ENCODE measurements at regions not wholly inside any gene's neighbourhood (a gene's known extent, or its start where the extent isn't known, plus 50 kb on each side); places are given as distances from the start of the nearest gene placed in this dataset.
"Not testable (repeated sequence)": the region's sequence is repeated elsewhere in the genome, so short reads cannot be mapped to it uniquely, and the experiment has no call there.

DNA sequence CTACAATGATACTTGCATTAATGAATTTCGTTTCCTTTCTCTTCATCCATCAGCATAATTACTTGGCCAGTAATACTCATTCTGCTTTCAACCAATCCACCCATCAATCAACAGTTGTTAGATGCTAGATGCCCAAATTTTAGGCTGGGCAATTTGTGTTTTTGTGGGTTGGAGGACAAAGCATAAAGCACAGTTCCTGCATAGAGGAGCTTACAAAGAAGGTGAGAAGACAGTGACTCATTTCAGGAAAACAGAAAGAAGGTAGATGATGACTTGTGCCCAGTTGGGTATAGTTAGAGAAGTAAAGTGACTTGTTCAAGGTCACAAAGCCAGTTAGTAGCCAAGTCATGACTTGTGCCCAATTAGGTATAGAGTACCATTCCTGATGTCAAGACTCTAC lies 1186.8 kb upstream of the CELF4 start:
- DNase-seq (ENCODE audit: low read depth), result no peak
- H3K36me3 ChIP-seq (ENCODE audit: control insufficient read depth, insufficient read depth, low read length, severe bottlenecking), result no peaks in the 10 kb centered on the region
- H3K4me3 ChIP-seq (ENCODE audit: low read length), result no peak overlapping the region
- no peaks in the 10 kb centered on the region for H3K4me1 ChIP-seq (ENCODE audit: control insufficient read depth, insufficient read depth, low read length)
- no peak overlapping the region for H3K9ac ChIP-seq (ENCODE audit: low read length)
- no peaks in the 10 kb centered on the region for H3K27me3 ChIP-seq (replicated peaks; ENCODE audit: control insufficient read depth, insufficient read depth, low read length)
- no peaks in the 10 kb centered on the region for H3K9me3 ChIP-seq (ENCODE audit: control insufficient read depth, low read length)

DNA sequence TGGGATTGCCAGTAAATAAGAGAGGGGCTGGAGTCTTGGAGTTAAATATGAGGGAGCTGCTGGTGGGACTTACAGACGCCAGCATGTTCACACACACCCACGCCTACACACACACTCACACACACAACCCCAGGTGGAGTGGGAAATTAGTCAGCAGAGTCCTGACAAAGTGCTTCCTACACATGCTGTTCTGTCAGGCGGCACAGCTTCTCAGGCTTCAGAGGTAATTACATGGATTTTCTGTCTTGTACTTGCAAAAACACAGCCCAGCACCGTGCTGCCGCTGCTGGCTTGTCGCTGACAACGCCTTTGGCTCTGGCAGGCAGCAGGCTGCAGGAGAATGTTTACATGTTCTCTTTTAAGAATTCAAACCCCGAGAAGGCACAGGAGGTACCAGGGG lies 1186.3 kb upstream of the CELF4 start:
- Histone ChIP-seq H3K27me3 (replicated peaks; ENCODE audit: control insufficient read depth, insufficient read depth, low read length) (no peaks in the 10 kb centered on the region), H3K9ac (ENCODE audit: low read length) (no peak overlapping the region), H3K9me3 (ENCODE audit: control insufficient read depth, low read length) (no peaks in the 10 kb centered on the region), H3K4me3 (ENCODE audit: low read length) (no peak overlapping the region), H3K4me1 (ENCODE audit: control insufficient read depth, insufficient read depth, low read length) (no peaks in the 10 kb centered on the region), H3K36me3 (ENCODE audit: control insufficient read depth, insufficient read depth, low read length, severe bottlenecking) (no peaks in the 10 kb centered on the region)
- DNase-seq (ENCODE audit: low read depth), result no peak

DNA sequence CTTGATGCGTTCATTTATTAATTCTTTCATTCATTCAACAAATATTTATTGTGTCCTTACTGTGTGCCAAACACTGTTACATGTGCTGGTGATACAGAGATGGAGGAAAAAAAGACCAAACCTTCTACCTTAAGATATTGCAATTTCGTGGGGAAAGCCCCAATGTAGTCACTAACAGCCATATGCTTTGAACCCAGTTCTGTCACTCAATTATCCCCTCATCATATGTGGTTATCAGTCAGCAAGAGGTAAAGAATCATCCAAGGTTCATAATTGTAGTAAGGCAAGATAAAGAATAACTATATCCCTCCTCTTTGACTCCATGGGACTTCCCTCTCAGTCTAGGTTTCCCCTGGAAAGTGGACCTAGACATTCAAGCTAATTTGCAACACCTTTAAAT lies 1185.6 kb upstream of the CELF4 start:
- no peaks in the 10 kb centered on the region for H3K4me1 ChIP-seq (ENCODE audit: control insufficient read depth, insufficient read depth, low read length)
- no peak overlapping the region for H3K4me3 ChIP-seq (ENCODE audit: low read length)
- no peaks in the 10 kb centered on the region for H3K27me3 ChIP-seq (replicated peaks; ENCODE audit: control insufficient read depth, insufficient read depth, low read length)
- no peaks in the 10 kb centered on the region for H3K36me3 ChIP-seq (ENCODE audit: control insufficient read depth, insufficient read depth, low read length, severe bottlenecking)
- no peak for DNase-seq (ENCODE audit: low read depth)
- H3K9ac ChIP-seq (ENCODE audit: low read length), result no peak overlapping the region
- H3K9me3 ChIP-seq (ENCODE audit: control insufficient read depth, low read length), result no peaks in the 10 kb centered on the region

DNA sequence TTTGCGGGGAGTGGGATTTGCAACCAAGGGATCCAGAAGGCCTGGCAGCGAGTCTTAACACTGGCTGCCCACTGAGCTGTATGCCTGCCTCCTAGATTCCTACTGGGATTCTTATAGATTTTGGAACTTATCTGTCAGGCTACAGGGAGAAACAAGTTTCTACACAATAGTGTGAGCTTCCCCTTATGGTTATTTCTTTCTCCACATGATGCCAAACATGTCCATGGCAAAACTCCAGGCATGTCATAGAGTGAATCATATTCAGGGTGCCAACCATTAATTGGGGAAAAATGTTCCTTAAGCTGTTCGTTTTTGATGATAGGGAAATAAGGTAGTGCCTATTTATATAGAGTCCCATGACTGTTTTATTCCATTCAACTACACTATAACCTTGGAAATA lies 1185.2 kb upstream of the CELF4 start:
- no peak for DNase-seq (ENCODE audit: low read depth)
- no peak overlapping the region for H3K9ac ChIP-seq (ENCODE audit: low read length)
- no peaks in the 10 kb centered on the region for H3K27me3 ChIP-seq (replicated peaks; ENCODE audit: control insufficient read depth, insufficient read depth, low read length)
- no peaks in the 10 kb centered on the region for H3K36me3 ChIP-seq (ENCODE audit: control insufficient read depth, insufficient read depth, low read length, severe bottlenecking)
- H3K4me1 ChIP-seq (ENCODE audit: control insufficient read depth, insufficient read depth, low read length), result no peaks in the 10 kb centered on the region
- H3K4me3 ChIP-seq (ENCODE audit: low read length), result no peak overlapping the region
- H3K9me3 ChIP-seq (ENCODE audit: control insufficient read depth, low read length), result no peaks in the 10 kb centered on the region

DNA sequence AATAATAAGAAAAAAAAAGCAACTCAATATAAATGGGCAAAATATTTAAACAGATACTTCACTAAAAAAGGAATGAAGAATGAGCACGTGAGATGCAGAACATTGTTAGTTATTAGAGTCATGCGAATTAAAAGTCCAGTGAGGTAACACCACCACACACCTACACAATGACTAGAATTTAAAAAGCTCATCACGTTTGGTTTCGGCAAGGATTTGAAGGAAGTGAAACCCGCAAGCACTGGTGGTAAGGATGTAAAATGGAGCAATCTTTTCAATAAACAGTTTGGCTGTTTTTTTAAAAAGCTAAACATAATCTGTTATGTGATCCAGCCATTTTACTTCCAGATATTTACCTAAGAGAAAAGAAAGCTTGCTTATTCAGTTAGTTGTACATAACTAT lies 1181.6 kb upstream of the CELF4 start:
- Histone ChIP-seq H3K27me3 (replicated peaks; ENCODE audit: control insufficient read depth, insufficient read depth, low read length) (no peaks in the 10 kb centered on the region), H3K36me3 (ENCODE audit: control insufficient read depth, insufficient read depth, low read length, severe bottlenecking) (no peaks in the 10 kb centered on the region), H3K9me3 (ENCODE audit: control insufficient read depth, low read length) (no peaks in the 10 kb centered on the region), H3K4me1 (ENCODE audit: control insufficient read depth, insufficient read depth, low read length) (no peaks in the 10 kb centered on the region), H3K9ac (ENCODE audit: low read length) (no peak overlapping the region), H3K4me3 (ENCODE audit: low read length) (no peak overlapping the region)
- no peak for DNase-seq (ENCODE audit: low read depth)

DNA sequence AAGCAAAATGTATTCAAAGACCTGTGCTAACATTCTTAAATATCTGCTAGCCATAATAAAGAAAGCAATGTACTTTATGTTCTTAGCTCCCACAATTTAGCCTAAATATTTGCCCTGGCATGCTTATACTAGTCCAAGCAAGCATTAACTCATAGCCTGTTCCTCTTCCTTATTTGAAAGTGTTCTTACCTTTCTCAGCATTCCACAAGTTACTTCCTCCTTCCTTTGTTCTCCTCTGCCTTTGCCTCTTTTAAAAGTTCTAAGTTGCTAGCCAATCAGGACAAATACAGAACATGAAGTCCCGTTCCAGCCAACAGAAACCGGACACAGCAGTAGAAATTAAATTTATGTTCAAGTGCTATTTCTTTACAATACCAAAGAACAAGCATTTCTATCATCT lies 1154.6 kb upstream of the CELF4 start:
- not testable (repeated sequence) for H3K27me3 ChIP-seq (replicated peaks; ENCODE audit: control insufficient read depth, insufficient read depth, low read length); H3K4me1 ChIP-seq (ENCODE audit: control insufficient read depth, insufficient read depth, low read length); DNase-seq (ENCODE audit: low read depth); H3K4me3 ChIP-seq (ENCODE audit: low read length); H3K36me3 ChIP-seq (ENCODE audit: control insufficient read depth, insufficient read depth, low read length, severe bottlenecking); H3K9me3 ChIP-seq (ENCODE audit: control insufficient read depth, low read length); H3K9ac ChIP-seq (ENCODE audit: low read length)

DNA sequence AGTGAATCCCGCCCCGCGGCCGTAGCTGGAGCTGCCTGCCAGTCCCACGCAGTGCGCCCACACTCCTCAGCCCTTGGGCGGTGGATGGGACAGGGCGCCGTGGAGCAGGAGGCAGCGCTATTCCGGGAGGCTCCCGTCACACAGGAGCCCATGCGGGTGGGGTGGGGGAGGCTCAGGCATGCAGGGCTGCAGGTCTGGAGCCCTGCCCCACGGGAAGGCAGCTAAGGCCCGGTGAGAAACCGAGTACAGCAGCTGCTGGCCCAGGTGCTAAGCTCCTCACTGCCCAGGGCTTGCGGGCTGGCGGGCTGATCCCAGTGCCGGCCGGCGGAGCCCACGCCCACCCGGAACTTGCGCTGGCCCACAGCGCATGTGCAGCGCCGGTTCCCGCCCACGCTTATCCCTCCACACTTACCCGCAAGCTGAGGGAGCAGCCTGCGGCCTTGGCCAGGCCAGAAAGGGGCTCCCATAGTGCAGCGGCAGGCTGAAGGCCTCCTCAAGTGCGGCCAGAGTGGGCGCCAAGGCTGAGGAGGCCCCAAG lies 1152.8 kb upstream of the CELF4 start:
- no peak overlapping the region for H3K4me3 ChIP-seq (ENCODE audit: low read length)
- peaks cover 3% of the 10 kb centered on the region for H3K9me3 ChIP-seq (ENCODE audit: control insufficient read depth, low read length)
- no peaks in the 10 kb centered on the region for H3K4me1 ChIP-seq (ENCODE audit: control insufficient read depth, insufficient read depth, low read length)
- no peaks in the 10 kb centered on the region for H3K36me3 ChIP-seq (ENCODE audit: control insufficient read depth, insufficient read depth, low read length, severe bottlenecking)
- no peak for DNase-seq (ENCODE audit: low read depth)
- H3K27me3 ChIP-seq (replicated peaks; ENCODE audit: control insufficient read depth, insufficient read depth, low read length), result no peaks in the 10 kb centered on the region
- H3K9ac ChIP-seq (ENCODE audit: low read length), result no peak overlapping the region

DNA sequence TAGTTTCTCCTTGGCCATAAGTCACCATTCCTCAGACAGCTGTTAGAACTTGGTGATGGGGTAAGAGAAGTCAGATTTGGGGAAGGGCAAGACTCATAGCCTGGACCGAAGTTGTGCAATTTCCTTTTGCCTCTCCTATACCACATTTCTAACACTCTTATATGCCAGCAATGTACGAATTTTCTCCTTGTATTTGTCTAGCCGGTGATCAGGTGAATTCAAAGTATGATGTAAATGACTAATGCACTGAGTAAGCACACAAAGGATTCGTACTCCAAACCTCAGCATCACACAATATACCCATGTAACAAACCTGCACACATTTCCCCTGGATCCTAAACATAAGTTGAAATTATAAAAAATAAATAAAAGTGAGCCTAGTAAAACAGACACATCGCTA lies 1143.5 kb upstream of the CELF4 start:
- Histone ChIP-seq H3K4me3 (ENCODE audit: low read length) (no peak overlapping the region), H3K4me1 (ENCODE audit: control insufficient read depth, insufficient read depth, low read length) (no peaks in the 10 kb centered on the region), H3K27me3 (replicated peaks; ENCODE audit: control insufficient read depth, insufficient read depth, low read length) (no peaks in the 10 kb centered on the region), H3K9ac (ENCODE audit: low read length) (no peak overlapping the region), H3K9me3 (ENCODE audit: control insufficient read depth, low read length) (peaks cover 16% of the 10 kb centered on the region), H3K36me3 (ENCODE audit: control insufficient read depth, insufficient read depth, low read length, severe bottlenecking) (no peaks in the 10 kb centered on the region)
- no peak for DNase-seq (ENCODE audit: low read depth)

DNA sequence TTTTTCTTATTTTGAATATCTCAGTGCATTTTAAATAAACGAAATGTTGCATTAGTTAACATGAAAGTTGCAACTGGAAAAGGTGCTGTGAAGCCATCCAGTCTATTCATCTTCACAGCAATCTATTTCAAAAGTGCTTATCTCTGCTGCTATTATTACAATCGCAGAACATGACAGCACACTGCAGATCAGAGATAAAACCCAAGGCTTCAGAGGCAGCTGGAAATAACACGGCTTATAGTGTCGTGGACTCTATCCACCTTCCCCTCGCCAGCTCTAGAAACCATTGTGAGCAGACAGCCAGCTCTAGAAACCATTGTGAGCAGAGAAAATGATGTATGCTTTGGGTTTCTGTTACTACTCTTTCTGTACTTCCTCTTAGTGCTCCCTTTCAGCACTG lies 1140.8 kb upstream of the CELF4 start:
- H3K9ac ChIP-seq (ENCODE audit: low read length), result no peak overlapping the region
- no peaks in the 10 kb centered on the region for H3K4me1 ChIP-seq (ENCODE audit: control insufficient read depth, insufficient read depth, low read length)
- no peak for DNase-seq (ENCODE audit: low read depth)

DNA sequence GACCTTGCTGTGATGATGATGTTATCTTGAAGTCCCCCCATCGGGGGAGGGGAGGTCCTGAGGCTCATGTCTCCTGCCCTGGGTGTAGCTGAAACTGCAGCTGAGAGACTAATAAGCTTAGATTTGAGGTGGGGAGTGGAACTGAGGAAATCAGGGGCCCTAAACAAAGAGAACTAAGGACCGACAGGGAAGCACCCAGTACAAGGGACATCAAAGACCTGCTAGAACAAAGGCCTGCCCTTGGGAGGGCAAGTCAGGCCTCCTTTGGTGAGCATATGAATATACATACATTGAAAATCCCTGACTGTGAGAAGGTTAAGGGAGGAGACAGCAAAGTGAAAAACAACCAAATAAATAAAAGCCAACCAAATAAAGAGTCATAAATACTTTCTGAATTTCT lies 1132.5 kb upstream of the CELF4 start:
- no peaks in the 10 kb centered on the region for H3K4me1 ChIP-seq (ENCODE audit: control insufficient read depth, insufficient read depth, low read length)
- H3K27me3 ChIP-seq (replicated peaks; ENCODE audit: control insufficient read depth, insufficient read depth, low read length), result no peaks in the 10 kb centered on the region
- DNase-seq (ENCODE audit: low read depth), result no peak
- no peak overlapping the region for H3K9ac ChIP-seq (ENCODE audit: low read length)
- H3K4me3 ChIP-seq (ENCODE audit: low read length), result no peak overlapping the region
- no peaks in the 10 kb centered on the region for H3K36me3 ChIP-seq (ENCODE audit: control insufficient read depth, insufficient read depth, low read length, severe bottlenecking)
- peaks cover 8% of the 10 kb centered on the region for H3K9me3 ChIP-seq (ENCODE audit: control insufficient read depth, low read length)

More for the DNA sequence above, 1140.8 kb upstream of the CELF4 start:
- H3K36me3 ChIP-seq (ENCODE audit: control insufficient read depth, insufficient read depth, low read length, severe bottlenecking), result no peaks in the 10 kb centered on the region
- no peak overlapping the region for H3K4me3 ChIP-seq (ENCODE audit: low read length)
- H3K9me3 ChIP-seq (ENCODE audit: control insufficient read depth, low read length), result peaks cover 34% of the 10 kb centered on the region
- H3K27me3 ChIP-seq (replicated peaks; ENCODE audit: control insufficient read depth, insufficient read depth, low read length), result no peaks in the 10 kb centered on the region

DNA sequence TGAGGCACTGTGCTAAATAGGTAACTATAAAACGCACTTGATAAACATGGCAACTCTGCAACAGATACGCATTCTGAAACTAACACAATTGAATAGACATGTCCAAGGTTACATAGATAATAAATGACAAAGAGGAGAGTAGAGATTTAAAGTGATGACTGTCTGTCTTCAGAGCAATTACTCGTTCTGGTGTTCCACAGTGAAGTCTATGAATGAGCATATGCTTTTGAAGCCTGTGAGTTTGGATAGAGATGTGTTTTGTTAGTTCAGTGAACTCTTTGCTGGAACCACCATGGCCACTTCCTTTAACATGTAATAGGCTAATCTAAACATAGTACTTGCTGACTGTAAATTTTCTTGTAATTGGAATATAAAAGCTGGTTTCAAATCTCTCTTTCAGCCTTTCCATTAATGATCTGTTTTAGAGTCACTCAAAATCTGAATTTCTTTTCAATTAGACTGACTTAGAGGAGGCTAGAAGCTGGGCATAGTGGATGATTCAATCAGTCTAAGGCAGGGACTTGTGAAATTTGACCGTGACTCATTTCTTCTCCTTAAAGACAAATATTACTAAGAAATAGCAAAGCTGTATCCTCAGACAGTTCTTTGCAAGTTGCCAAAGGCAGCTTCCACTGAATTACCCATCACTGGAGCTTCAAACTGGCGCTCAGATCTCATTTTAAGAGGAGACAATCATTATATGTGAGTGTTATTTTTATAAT lies 1130.1 kb upstream of the CELF4 start:
- Histone ChIP-seq H3K9me3 (ENCODE audit: control insufficient read depth, low read length) (no peaks in the 10 kb centered on the region), H3K4me3 (ENCODE audit: low read length) (no peak overlapping the region), H3K9ac (ENCODE audit: low read length) (no peak overlapping the region), H3K4me1 (ENCODE audit: control insufficient read depth, insufficient read depth, low read length) (no peaks in the 10 kb centered on the region), H3K36me3 (ENCODE audit: control insufficient read depth, insufficient read depth, low read length, severe bottlenecking) (no peaks in the 10 kb centered on the region), H3K27me3 (replicated peaks; ENCODE audit: control insufficient read depth, insufficient read depth, low read length) (no peaks in the 10 kb centered on the region)
- DNase-seq (ENCODE audit: low read depth), result peak; percentile 0

DNA sequence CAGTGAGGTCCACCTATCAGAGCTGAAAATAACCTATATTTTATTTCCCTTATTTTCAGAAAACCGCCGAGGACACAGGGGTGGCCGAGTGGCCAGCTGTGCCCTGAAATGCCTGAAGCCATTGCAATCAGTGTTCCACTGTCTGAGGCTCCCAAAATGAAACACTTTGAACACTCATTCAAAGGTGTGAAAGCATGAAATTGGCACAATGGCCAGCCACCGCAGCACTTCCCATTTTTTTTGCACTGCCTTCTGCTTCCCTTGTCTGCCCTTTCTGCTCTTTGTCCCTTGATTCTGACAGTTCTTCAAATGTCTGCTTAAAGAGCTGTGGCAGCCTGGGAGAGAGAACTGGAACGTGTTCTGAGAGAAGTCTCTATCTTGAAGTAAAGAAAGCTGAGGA lies 1127.5 kb upstream of the CELF4 start:
- H3K27me3 ChIP-seq (replicated peaks; ENCODE audit: control insufficient read depth, insufficient read depth, low read length), result no peaks in the 10 kb centered on the region
- H3K4me3 ChIP-seq (ENCODE audit: low read length), result no peak overlapping the region
- H3K36me3 ChIP-seq (ENCODE audit: control insufficient read depth, insufficient read depth, low read length, severe bottlenecking), result no peaks in the 10 kb centered on the region
- H3K4me1 ChIP-seq (ENCODE audit: control insufficient read depth, insufficient read depth, low read length), result no peaks in the 10 kb centered on the region
- no peaks in the 10 kb centered on the region for H3K9me3 ChIP-seq (ENCODE audit: control insufficient read depth, low read length)
- no peak overlapping the region for H3K9ac ChIP-seq (ENCODE audit: low read length)
- DNase-seq (ENCODE audit: low read depth), result no peak
